ENCODE measurements at regions not wholly inside any gene's neighbourhood (a gene's known extent, or its start where the extent isn't known, plus 50 kb on each side); places are given as distances from the start of the nearest gene placed in this dataset.

DNA sequence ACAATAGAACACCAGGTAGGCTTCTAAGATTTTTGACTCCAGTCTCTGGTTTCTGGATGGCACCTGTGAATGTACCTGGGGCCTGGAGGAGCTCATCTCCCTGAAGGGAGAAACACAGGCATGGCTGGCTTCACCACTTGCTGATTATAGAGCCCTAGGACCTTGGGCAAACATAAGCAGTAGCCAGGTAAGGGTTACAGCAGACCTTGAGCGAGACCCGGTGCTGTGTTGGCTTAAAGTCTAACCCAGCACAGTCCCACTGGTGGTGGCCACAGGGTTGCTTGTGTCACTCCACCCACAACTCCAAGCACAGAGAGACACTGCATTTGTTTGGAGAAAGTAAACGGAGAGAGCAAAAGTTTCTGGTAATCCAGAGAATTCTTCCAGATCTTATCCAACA is 104.7 kb upstream of the SPOPL start:
- no peak for TF ChIP-seq CTCF (IDR thresholded peaks at IDR 0.05)
- TF ChIP-seq POLR2A (IDR thresholded peaks at IDR 0.05): no peak
- no peak for TF ChIP-seq POLR2AphosphoS5 (IDR thresholded peaks at IDR 0.05)
